PC-9 (cell line): ENCODE measurements at regions not wholly inside any gene's neighbourhood (a gene's known extent, or its start where the extent isn't known, plus 50 kb on each side); places are given as distances from the start of the nearest gene placed in this dataset.

Source experiments
- EZH2 ChIP-seq: fragments of 200-600 bp; sonication (generic); IDR thresholded peaks from 2 replicates; pipeline ENCODE4 v1.8.0; 2017; ENCODE audit warnings: antibody characterized with exemption, low read depth
- TF ChIP-seq, protein P1 (sequence below): fragments of 200-600 bp; sonication (generic); conservative IDR thresholded peaks from 2 replicates; pipeline ENCODE4 v1.6.1; 2017; ENCODE audit warnings: mixed run types, antibody characterized with exemption, mild to moderate bottlenecking, moderate library complexity

DNA sequence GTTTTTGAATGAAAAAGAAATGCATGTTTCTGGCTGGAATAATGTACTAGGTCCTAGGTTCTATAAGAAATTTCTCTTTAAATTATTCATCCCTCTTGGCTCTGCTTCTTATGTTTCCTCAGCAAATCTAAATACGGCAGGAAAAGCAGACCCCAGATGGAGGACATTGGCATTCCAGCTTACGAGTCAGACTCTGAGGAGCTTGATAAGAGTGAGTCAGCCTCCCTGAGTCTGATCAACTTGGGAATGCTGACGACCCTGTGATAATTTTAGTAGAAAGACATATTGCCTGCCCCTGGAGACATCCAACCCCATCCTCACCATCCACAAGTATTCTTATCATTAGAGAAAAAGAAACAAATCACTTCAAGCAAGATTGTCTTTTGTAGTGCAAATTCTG, 509.7 kb upstream of the MARCKS start:
- TF ChIP-seq, protein P1, sequence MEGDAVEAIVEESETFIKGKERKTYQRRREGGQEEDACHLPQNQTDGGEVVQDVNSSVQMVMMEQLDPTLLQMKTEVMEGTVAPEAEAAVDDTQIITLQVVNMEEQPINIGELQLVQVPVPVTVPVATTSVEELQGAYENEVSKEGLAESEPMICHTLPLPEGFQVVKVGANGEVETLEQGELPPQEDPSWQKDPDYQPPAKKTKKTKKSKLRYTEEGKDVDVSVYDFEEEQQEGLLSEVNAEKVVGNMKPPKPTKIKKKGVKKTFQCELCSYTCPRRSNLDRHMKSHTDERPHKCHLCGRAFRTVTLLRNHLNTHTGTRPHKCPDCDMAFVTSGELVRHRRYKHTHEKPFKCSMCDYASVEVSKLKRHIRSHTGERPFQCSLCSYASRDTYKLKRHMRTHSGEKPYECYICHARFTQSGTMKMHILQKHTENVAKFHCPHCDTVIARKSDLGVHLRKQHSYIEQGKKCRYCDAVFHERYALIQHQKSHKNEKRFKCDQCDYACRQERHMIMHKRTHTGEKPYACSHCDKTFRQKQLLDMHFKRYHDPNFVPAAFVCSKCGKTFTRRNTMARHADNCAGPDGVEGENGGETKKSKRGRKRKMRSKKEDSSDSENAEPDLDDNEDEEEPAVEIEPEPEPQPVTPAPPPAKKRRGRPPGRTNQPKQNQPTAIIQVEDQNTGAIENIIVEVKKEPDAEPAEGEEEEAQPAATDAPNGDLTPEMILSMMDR, result no peak
- TF ChIP-seq EZH2, result no peak
